ENCODE measurements at regions not wholly inside any gene's neighbourhood (a gene's known extent, or its start where the extent isn't known, plus 50 kb on each side); places are given as distances from the start of the nearest gene placed in this dataset.

GRCh38 chr11:28666632-28667031 is 558.4 kb downstream of the METTL15 start:
- Histone ChIP-seq H3K36me3 (ENCODE audit: control insufficient read depth, insufficient read depth, low read length) (no peaks in the 10 kb centered on the region), H3K4me3 (replicated peaks; ENCODE audit: low read depth, low read length) (no peak overlapping the region), H3K27me3 (replicated peaks; ENCODE audit: control insufficient read depth, insufficient read depth, low read length) (no peaks in the 10 kb centered on the region)
- no peak for DNase-seq (ENCODE audit: extremely low read depth, insufficient read length)
- TF ChIP-seq CTCF (IDR thresholded peaks at IDR 0.05; ENCODE audit: insufficient read depth, low read length, poor library complexity, severe bottlenecking) = no peak

DNA sequence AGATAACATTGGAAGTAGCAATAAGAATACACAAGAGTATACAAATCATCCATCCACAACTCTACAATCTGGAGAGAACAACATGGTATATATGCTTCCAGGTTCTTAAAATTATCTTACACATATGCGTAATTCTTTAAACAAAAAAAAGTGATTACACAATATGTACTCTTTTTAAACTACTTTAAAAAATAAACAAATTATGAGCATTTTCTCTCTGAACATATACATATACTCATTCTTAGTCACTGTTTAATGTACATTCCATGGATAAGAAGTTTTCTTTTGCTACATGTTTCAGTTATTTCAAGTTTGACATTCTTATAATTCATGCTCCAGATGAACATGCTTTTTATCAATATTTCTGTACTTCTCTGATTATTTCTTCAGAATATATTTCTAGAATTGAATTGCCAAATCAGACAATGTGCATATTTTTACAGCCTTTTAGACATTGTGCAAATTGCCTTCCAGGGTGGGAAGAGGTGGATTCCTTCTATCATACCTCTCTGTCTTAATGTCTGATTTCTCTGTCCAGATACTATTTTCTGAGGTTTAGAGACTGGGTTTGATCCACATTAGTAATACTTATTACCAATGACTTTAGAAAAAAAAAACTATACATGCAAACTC is 551.6 kb downstream of the METTL15 start:
- TF ChIP-seq CTCF (IDR thresholded peaks at IDR 0.05; ENCODE audit: insufficient read depth, low read length, poor library complexity, severe bottlenecking) = no peak
- H3K27me3 ChIP-seq (replicated peaks; ENCODE audit: control insufficient read depth, insufficient read depth, low read length) = no peaks in the 10 kb centered on the region
- DNase-seq (ENCODE audit: extremely low read depth, insufficient read length) = no peak
- no peaks in the 10 kb centered on the region for H3K36me3 ChIP-seq (ENCODE audit: control insufficient read depth, insufficient read depth, low read length)
- no peak overlapping the region for H3K4me3 ChIP-seq (replicated peaks; ENCODE audit: low read depth, low read length)

DNA sequence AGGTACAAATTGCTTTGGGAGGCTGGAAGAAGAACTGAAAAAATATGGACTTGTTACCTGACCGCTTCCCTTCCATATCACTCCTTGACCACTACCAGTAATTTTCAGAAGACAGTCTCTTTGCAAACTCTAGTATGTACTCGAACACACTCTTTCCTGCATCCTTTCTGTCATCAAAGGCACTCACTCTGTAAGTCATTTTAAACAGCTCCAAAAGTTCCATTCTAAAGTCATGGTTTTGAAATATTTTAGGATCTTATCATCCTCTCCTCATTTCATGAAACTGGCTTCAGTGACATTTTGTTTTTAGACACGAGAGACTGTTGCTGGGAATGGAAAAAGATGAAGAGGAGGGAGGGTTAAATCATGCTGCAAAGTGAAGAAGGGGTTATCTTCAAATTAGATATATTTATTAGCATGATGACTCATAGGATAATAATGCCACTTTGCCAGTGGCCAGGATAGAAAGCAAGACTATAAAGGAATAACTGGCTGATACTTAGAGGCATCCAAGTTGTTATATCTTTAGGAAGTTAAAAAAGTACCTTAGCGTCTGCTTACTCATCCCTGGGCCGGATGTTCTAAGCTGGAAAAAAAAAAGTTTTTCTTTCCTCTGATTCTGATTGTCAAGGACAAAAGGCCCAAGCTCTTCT is 549.3 kb downstream of the METTL15 start:
- Histone ChIP-seq H3K27me3 (replicated peaks; ENCODE audit: control insufficient read depth, insufficient read depth, low read length) (no peaks in the 10 kb centered on the region), H3K36me3 (ENCODE audit: control insufficient read depth, insufficient read depth, low read length) (no peaks in the 10 kb centered on the region), H3K4me3 (replicated peaks; ENCODE audit: low read depth, low read length) (no peak overlapping the region)
- no peak for DNase-seq (ENCODE audit: extremely low read depth, insufficient read length)
- TF ChIP-seq CTCF (IDR thresholded peaks at IDR 0.05; ENCODE audit: insufficient read depth, low read length, poor library complexity, severe bottlenecking) = no peak

- no peak overlapping the region for H3K4me3 ChIP-seq (replicated peaks; ENCODE audit: low read depth, low read length)
- TF ChIP-seq CTCF (IDR thresholded peaks at IDR 0.05; ENCODE audit: insufficient read depth, low read length, poor library complexity, severe bottlenecking) = no peak
- no peaks in the 10 kb centered on the region for H3K27me3 ChIP-seq (replicated peaks; ENCODE audit: control insufficient read depth, insufficient read depth, low read length)
- DNase-seq (ENCODE audit: extremely low read depth, insufficient read length) = no peak
- no peaks in the 10 kb centered on the region for H3K36me3 ChIP-seq (ENCODE audit: control insufficient read depth, insufficient read depth, low read length)
Observed at GRCh38 chr11:28654191-28654590, 546.0 kb downstream of the METTL15 start.

DNA sequence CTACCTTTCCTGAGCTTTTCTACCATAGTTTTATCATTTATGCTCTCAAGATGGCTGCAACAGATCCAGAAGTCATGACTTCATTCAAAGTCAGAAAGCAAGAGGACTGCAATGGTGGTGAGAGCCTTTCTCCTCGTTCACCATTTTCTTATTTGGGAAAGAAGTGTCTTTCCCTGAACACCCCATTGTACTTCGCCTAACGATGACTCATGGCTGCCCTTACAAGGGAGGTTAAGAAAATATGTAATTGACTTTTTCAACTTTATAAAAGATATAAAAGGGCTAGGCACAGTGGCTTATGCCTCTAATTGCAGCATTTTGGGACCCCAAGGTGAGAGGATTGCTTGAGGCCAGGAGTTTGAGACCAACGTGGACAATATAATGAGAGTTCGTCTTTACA is 541.7 kb downstream of the METTL15 start:
- Histone ChIP-seq H3K4me3 (replicated peaks; ENCODE audit: low read depth, low read length) (no peak overlapping the region), H3K36me3 (ENCODE audit: control insufficient read depth, insufficient read depth, low read length) (no peaks in the 10 kb centered on the region), H3K27me3 (replicated peaks; ENCODE audit: control insufficient read depth, insufficient read depth, low read length) (no peaks in the 10 kb centered on the region)
- no peak for DNase-seq (ENCODE audit: extremely low read depth, insufficient read length)
- no peak for TF ChIP-seq CTCF (IDR thresholded peaks at IDR 0.05; ENCODE audit: insufficient read depth, low read length, poor library complexity, severe bottlenecking)
